ENCODE measurements at regions not wholly inside any gene's neighbourhood (a gene's known extent, or its start where the extent isn't known, plus 50 kb on each side); places are given as distances from the start of the nearest gene placed in this dataset.

DNA sequence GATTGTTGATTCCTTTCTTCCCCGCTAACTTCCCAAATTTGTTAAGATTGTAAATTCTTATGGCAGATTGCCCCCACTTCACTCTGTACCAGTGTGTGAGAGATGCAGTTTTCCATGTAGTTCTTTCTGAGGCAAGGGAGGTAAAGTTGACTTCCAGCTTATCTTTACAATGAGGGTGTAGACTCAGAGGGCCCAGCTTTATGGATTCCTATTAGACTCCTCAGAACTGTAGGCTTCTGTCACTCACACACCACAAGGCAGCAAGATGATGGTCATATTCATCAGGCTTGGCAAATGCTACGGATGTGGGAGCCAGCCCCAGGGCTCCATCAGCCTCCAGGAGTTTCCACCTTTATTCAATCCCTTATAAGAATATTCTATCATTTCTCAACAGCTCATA is 461.9 kb upstream of the KLF4 start:
- Histone ChIP-seq H4K20me1 (ENCODE audit: insufficient read depth) (no peaks in the 10 kb centered on the region), H3K36me3 (ENCODE audit: insufficient read depth) (no peaks in the 10 kb centered on the region), H3K27me3 (ENCODE audit: insufficient read depth, low read depth) (no peaks in the 10 kb centered on the region), H2AFZ (ENCODE audit: low read depth) (no peak overlapping the region), H3K4me1 (ENCODE audit: low read depth, poor library complexity, severe bottlenecking) (no peaks in the 10 kb centered on the region), H3K9ac (no peak overlapping the region), H3K4me2 (no peak overlapping the region), H3K4me3 (IDR thresholded peaks at IDR 0.05; ENCODE audit: insufficient read depth, low read depth, low read length) (no peak overlapping the region), H3K79me2 (ENCODE audit: insufficient read depth, low read depth) (no peaks in the 10 kb centered on the region), H3K27ac (no peak overlapping the region)
- no peak for TF ChIP-seq CTCF (conservative IDR thresholded peaks at IDR 0.05; ENCODE audit: low read depth, low read length)

- no peaks in the 10 kb centered on the region for H4K20me1 ChIP-seq (ENCODE audit: insufficient read depth)
- TF ChIP-seq CTCF (conservative IDR thresholded peaks at IDR 0.05; ENCODE audit: low read depth, low read length), result no peak
- H3K4me2 ChIP-seq, result no peak overlapping the region
- H3K4me1 ChIP-seq (ENCODE audit: low read depth, poor library complexity, severe bottlenecking), result no peaks in the 10 kb centered on the region
- H2AFZ ChIP-seq (ENCODE audit: low read depth), result no peak overlapping the region
- H3K4me3 ChIP-seq (IDR thresholded peaks at IDR 0.05; ENCODE audit: insufficient read depth, low read depth, low read length), result no peak overlapping the region
- H3K36me3 ChIP-seq (ENCODE audit: insufficient read depth), result no peaks in the 10 kb centered on the region
- no peaks in the 10 kb centered on the region for H3K27me3 ChIP-seq (ENCODE audit: insufficient read depth, low read depth)
- H3K79me2 ChIP-seq (ENCODE audit: insufficient read depth, low read depth), result no peaks in the 10 kb centered on the region
- no peak overlapping the region for H3K27ac ChIP-seq
- no peak overlapping the region for H3K9ac ChIP-seq
Measured at GRCh38 chr9:107949061-107949460, 459.5 kb upstream of the KLF4 start.

DNA sequence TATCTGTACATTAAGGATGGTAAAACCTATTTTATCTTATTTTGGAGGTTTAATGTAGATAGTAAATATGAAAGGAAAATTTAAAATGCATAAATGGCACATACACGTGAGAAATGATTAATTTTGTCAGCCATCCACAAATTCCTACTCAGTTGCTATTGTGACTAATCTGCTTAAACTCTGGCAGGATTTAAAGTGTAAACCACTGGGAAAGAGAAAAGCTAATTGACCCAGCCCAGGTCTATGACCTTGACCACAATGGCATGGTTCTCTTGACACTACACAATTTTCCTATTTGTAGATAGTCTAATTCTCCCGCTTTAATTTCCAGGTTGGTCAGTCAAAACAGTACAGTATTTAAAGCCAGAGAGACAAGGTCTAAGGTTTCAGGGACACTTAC is 459.0 kb upstream of the KLF4 start:
- Histone ChIP-seq H2AFZ (ENCODE audit: low read depth) (no peak overlapping the region), H3K79me2 (ENCODE audit: insufficient read depth, low read depth) (no peaks in the 10 kb centered on the region), H3K27ac (no peak overlapping the region), H3K36me3 (ENCODE audit: insufficient read depth) (no peaks in the 10 kb centered on the region), H4K20me1 (ENCODE audit: insufficient read depth) (no peaks in the 10 kb centered on the region), H3K4me1 (ENCODE audit: low read depth, poor library complexity, severe bottlenecking) (no peaks in the 10 kb centered on the region), H3K27me3 (ENCODE audit: insufficient read depth, low read depth) (no peaks in the 10 kb centered on the region), H3K4me3 (IDR thresholded peaks at IDR 0.05; ENCODE audit: insufficient read depth, low read depth, low read length) (no peak overlapping the region), H3K9ac (no peak overlapping the region), H3K4me2 (no peak overlapping the region)
- TF ChIP-seq CTCF (conservative IDR thresholded peaks at IDR 0.05; ENCODE audit: low read depth, low read length), result no peak

DNA sequence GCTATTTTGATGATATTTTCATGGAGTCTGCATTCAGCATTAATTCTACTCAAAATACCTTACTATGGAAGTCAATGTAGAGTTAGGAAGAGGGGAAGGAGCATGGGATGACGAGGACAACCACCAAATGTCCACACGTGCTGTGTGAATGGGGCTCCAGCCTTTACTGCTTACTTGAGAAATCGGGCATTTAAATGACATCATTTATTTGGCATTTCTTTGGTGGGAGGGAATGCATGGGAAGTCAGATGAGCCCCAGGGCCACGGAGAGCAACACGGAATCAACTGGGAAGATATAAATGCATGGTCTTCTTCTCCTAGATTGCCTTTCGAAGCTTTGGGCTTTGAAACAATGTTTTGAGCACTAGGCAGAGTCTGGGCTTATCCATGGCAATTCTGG is 458.5 kb upstream of the KLF4 start:
- no peaks in the 10 kb centered on the region for H3K36me3 ChIP-seq (ENCODE audit: insufficient read depth)
- H4K20me1 ChIP-seq (ENCODE audit: insufficient read depth), result no peaks in the 10 kb centered on the region
- H2AFZ ChIP-seq (ENCODE audit: low read depth), result no peak overlapping the region
- H3K27ac ChIP-seq, result no peak overlapping the region
- no peaks in the 10 kb centered on the region for H3K4me1 ChIP-seq (ENCODE audit: low read depth, poor library complexity, severe bottlenecking)
- no peaks in the 10 kb centered on the region for H3K79me2 ChIP-seq (ENCODE audit: insufficient read depth, low read depth)
- H3K4me3 ChIP-seq (IDR thresholded peaks at IDR 0.05; ENCODE audit: insufficient read depth, low read depth, low read length), result no peak overlapping the region
- TF ChIP-seq CTCF (conservative IDR thresholded peaks at IDR 0.05; ENCODE audit: low read depth, low read length), result no peak
- no peak overlapping the region for H3K9ac ChIP-seq
- H3K4me2 ChIP-seq, result no peak overlapping the region
- no peaks in the 10 kb centered on the region for H3K27me3 ChIP-seq (ENCODE audit: insufficient read depth, low read depth)

Data from KMS-11 (cell line).